Upper lobe of left lung (tissue), 4 donors: ENCODE measurements at regions not wholly inside any gene's neighbourhood (a gene's known extent, or its start where the extent isn't known, plus 50 kb on each side); places are given as distances from the start of the nearest gene placed in this dataset.

ENCODE experiments used
- POLR2A ChIP-seq, 4 donors: fragments of 450-650 bp; IDR thresholded peaks; one replicate each; pipeline ENCODE4 v1.5.1; 2016 to 2017; ENCODE audit warnings: antibody characterized with exemption in 4 of 4, mild to moderate bottlenecking in 2 of 4
- TF ChIP-seq, protein P1 (sequence below), 6 experiments: fragments of 450-650 bp in 4 of 6; fragments of 200-600 bp in 2 of 6; sonication (generic) in 2 of 6; IDR thresholded peaks; one replicate each; pipeline ENCODE4 v1.5.1; 2016 to 2019; ENCODE audit warnings: antibody characterized with exemption in 6 of 6

DNA sequence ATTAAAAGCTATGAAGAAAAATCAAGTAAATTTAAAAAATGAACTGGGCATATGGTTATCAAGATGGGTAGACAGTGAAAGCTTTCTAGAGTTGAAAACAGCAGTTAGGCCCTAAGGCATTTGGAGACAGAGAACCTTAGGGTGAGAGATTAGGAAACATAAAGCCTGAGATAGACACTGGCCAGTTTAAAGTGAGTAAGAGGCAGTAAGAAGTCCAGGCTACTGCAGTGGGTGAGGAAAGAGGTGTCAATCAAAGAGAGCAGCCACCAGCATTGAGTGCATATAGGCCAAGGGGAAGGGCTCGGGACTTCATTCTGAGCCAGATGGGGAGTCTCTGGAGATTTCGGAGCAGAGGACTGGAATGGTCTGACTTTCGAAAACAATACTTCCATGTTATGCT, 1360.5 kb upstream of the ADGRL4 start:
- TF ChIP-seq, protein P1, sequence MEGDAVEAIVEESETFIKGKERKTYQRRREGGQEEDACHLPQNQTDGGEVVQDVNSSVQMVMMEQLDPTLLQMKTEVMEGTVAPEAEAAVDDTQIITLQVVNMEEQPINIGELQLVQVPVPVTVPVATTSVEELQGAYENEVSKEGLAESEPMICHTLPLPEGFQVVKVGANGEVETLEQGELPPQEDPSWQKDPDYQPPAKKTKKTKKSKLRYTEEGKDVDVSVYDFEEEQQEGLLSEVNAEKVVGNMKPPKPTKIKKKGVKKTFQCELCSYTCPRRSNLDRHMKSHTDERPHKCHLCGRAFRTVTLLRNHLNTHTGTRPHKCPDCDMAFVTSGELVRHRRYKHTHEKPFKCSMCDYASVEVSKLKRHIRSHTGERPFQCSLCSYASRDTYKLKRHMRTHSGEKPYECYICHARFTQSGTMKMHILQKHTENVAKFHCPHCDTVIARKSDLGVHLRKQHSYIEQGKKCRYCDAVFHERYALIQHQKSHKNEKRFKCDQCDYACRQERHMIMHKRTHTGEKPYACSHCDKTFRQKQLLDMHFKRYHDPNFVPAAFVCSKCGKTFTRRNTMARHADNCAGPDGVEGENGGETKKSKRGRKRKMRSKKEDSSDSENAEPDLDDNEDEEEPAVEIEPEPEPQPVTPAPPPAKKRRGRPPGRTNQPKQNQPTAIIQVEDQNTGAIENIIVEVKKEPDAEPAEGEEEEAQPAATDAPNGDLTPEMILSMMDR (IDR thresholded peaks at IDR 0.05) = no peak
- no peak for TF ChIP-seq POLR2A (IDR thresholded peaks at IDR 0.05)
